Transverse colon (tissue), 4 donors: ENCODE measurements at regions not wholly inside any gene's neighbourhood (a gene's known extent, or its start where the extent isn't known, plus 50 kb on each side); places are given as distances from the start of the nearest gene placed in this dataset.

Experiments
- DNase-seq: peaks from one replicate; pipeline ENCODE4 v3.0.0-alpha.2; 2019
- H3K27ac ChIP-seq, 4 donors: fragments of 200-600 bp; sonication (generic); 2 replicates each; pipeline ENCODE4 v1.5.1; 2016 to 2018; ENCODE audit warnings: inconsistent platforms in 4 of 4
- H3K27me3 ChIP-seq: fragments of 200-600 bp; sonication (generic); 2 replicates; pipeline ENCODE4 v1.5.1; 2017; ENCODE audit warnings: inconsistent platforms
- H3K36me3 ChIP-seq, 4 donors: fragments of 200-600 bp; sonication (generic); 2 replicates each; pipeline ENCODE4 v1.5.1; 2017 to 2019; ENCODE audit warnings: inconsistent platforms in 4 of 4
- H3K4me1 ChIP-seq, 4 donors: fragments of 200-600 bp; sonication (generic); 2 replicates each; pipeline ENCODE4 v1.5.1; 2017 to 2020; ENCODE audit warnings: inconsistent platforms in 4 of 4
- H3K4me3 ChIP-seq, 4 donors: fragments of 200-600 bp; sonication (generic); 1 replicate in 1 of 4; 2 replicates in 3 of 4; pipeline versions ENCODE4 v1.5.1 to v1.6.1; 2017 to 2019; ENCODE audit warnings: inconsistent platforms in 4 of 4
- H3K9me3 ChIP-seq, 2 donors: fragments of 200-600 bp; sonication (generic); 2 replicates each; pipeline ENCODE4 v1.5.1; 2017 to 2019; ENCODE audit warnings: inconsistent platforms in 2 of 2
- CTCF ChIP-seq, 5 experiments: fragments of 200-600 bp in 3 of 5; fragments of 450-650 bp in 2 of 5; sonication (generic) in 3 of 5; IDR thresholded peaks; 1 replicate in 2 of 5; 2 replicates in 3 of 5; pipeline ENCODE4 v1.5.1; 2016 to 2017; ENCODE audit warnings: antibody characterized with exemption in 5 of 5, inconsistent platforms in 3 of 5, mild to moderate bottlenecking in 2 of 5, moderate library complexity in 1 of 5
- EP300 ChIP-seq: sonication (generic); formaldehyde crosslinking; IDR thresholded peaks from one replicate; pipeline ENCODE4 v1.6.1; 2017; ENCODE audit warnings: antibody characterized with exemption, low read depth
- POLR2A ChIP-seq: fragments of 450-650 bp; IDR thresholded peaks from one replicate; pipeline ENCODE4 v1.6.1; 2016; ENCODE audit warnings: antibody characterized with exemption, mild to moderate bottlenecking, moderate library complexity
- POLR2AphosphoS5 ChIP-seq, 3 donors: sonication (generic); formaldehyde crosslinking; IDR thresholded peaks; one replicate each; pipeline ENCODE4 v1.6.1; 2016; ENCODE audit warnings: antibody characterized with exemption in 3 of 3
- WGBS, 2 donors: methylation state at CpG; one replicate each; pipeline ENCODE4 v1.1.5; 2018; ENCODE audit warnings: low coverage in 1 of 2; 5-methylcytosine and 5-hydroxymethylcytosine counted together
- in situ Hi-C, 4 donors: fragments of 200-750 bp; cut with MboI; loops; one replicate each; pipeline versions ENCODE4 v1.15.0 to v1.15.1; 2017; ENCODE audit warnings: low sequenced_read_pairs in 3 of 4, low pct_ligation_motif_present in 1 of 4, low pct_unique_long_range_greater_than_20kb in 1 of 4
- intact Hi-C: fragments of 100-400 bp; cut with DNase I; formaldehyde crosslinking; loops from one replicate; pipeline ENCODE4 v1.15.1; 2023; ENCODE audit warnings: low total_unique reads

GRCh38 chr13:64289702-64290101, 2874.1 kb upstream of the PCDH20 start:
- TF ChIP-seq CTCF (IDR thresholded peaks at IDR 0.05) (no peak), EP300 (no peak), POLR2A (no peak), POLR2AphosphoS5 (IDR thresholded peaks at IDR 0.05) (no peak)
- intact Hi-C loops = no loop called here
- DNase-seq = no peak
- Histone ChIP-seq H3K4me3 (no peak overlapping the region), H3K36me3 (no peaks in the 10 kb centered on the region), H3K27ac (no peak overlapping the region), H3K4me1 (no peaks in the 10 kb centered on the region), H3K9me3 (peaks cover 0 to 10% of the 10 kb centered on the region in 2 donors), H3K27me3 (no peaks in the 10 kb centered on the region)
- WGBS, 2 donors = 69 to 73% methylated on average over 2 to 3 of the region's 3 CpGs
- in situ Hi-C loops = no loop called here

- TF ChIP-seq EP300 (no peak), POLR2A (no peak), CTCF (IDR thresholded peaks at IDR 0.05) (no peak)
- Histone ChIP-seq H3K9me3 (peaks cover 0 to 3% of the 10 kb centered on the region in 2 donors), H3K27ac (no peak overlapping the region), H3K4me3 (no peak overlapping the region), H3K4me1 (no peaks in the 10 kb centered on the region), H3K27me3 (no peaks in the 10 kb centered on the region), H3K36me3 (no peaks in the 10 kb centered on the region)
- DNase-seq = no peak
- in situ Hi-C loops = no loop called here
- intact Hi-C loops = no loop called here
- WGBS, 2 donors = 74 to 91% methylated on average over 2 of the region's 2 CpGs
Observed at GRCh38 chr13:64283926-64284325, 2868.3 kb upstream of the PCDH20 start.

GRCh38 chr13:64278493-64278892, 2862.8 kb upstream of the PCDH20 start:
- H3K9me3 ChIP-seq = no peaks in the 10 kb centered on the region
- WGBS, 2 donors = 72 to 82% methylated on average over 5 of the region's 5 CpGs
- H3K27ac ChIP-seq = no peak overlapping the region
- in situ Hi-C loops = no loop called here
- TF ChIP-seq POLR2A (no peak), POLR2AphosphoS5 (IDR thresholded peaks at IDR 0.05) (no peak), CTCF (IDR thresholded peaks at IDR 0.05) (no peak), EP300 (no peak)
- intact Hi-C loops = no loop called here
- no peak for DNase-seq
- no peaks in the 10 kb centered on the region for H3K27me3 ChIP-seq
- no peaks in the 10 kb centered on the region for H3K4me1 ChIP-seq
- H3K36me3 ChIP-seq = no peaks in the 10 kb centered on the region
- H3K4me3 ChIP-seq = no peak overlapping the region

- H3K9me3 ChIP-seq = no peaks in the 10 kb centered on the region
- WGBS, 2 donors = 77 to 88% methylated on average over 2 of the region's 2 CpGs
- DNase-seq = no peak
- in situ Hi-C loops (no loop called here), intact Hi-C loops (no loop called here)
- TF ChIP-seq EP300 (no peak), POLR2A (no peak), CTCF (IDR thresholded peaks at IDR 0.05) (no peak), POLR2AphosphoS5 (IDR thresholded peaks at IDR 0.05) (no peak)
- no peaks in the 10 kb centered on the region for H3K4me1 ChIP-seq
- no peaks in the 10 kb centered on the region for H3K36me3 ChIP-seq
- H3K27me3 ChIP-seq = no peaks in the 10 kb centered on the region
- no peak overlapping the region for H3K27ac ChIP-seq
- no peak overlapping the region for H3K4me3 ChIP-seq
Observed at GRCh38 chr13:64277097-64277496, 2861.4 kb upstream of the PCDH20 start.
